ENCODE measurements at regions not wholly inside any gene's neighbourhood (a gene's known extent, or its start where the extent isn't known, plus 50 kb on each side); places are given as distances from the start of the nearest gene placed in this dataset.

DNA sequence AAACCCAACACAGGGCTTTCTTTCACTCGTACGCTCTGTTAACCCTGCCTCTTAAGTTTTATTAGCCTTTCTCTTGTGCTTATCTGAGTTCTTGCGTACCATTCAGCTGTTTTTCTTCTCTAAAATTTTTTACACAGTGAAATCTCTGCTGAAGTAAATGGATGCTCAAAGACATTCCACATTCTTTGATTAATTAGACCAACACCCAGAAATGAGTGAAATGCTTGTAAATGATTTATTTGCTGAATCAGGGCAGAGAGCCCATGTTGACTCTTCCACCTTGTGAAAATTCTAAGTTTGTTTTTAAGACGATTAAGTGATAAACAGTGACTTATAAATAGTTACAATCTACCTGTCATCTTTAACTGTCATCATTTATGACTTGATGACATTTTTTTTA lies 156.7 kb downstream of the ACTL8 start:
- TF ChIP-seq, protein P1, sequence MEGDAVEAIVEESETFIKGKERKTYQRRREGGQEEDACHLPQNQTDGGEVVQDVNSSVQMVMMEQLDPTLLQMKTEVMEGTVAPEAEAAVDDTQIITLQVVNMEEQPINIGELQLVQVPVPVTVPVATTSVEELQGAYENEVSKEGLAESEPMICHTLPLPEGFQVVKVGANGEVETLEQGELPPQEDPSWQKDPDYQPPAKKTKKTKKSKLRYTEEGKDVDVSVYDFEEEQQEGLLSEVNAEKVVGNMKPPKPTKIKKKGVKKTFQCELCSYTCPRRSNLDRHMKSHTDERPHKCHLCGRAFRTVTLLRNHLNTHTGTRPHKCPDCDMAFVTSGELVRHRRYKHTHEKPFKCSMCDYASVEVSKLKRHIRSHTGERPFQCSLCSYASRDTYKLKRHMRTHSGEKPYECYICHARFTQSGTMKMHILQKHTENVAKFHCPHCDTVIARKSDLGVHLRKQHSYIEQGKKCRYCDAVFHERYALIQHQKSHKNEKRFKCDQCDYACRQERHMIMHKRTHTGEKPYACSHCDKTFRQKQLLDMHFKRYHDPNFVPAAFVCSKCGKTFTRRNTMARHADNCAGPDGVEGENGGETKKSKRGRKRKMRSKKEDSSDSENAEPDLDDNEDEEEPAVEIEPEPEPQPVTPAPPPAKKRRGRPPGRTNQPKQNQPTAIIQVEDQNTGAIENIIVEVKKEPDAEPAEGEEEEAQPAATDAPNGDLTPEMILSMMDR (IDR thresholded peaks at IDR 0.05; ENCODE audit: low read length): no peak
- no peak for TF ChIP-seq EZH2 (IDR thresholded peaks at IDR 0.05; ENCODE audit: borderline replicate concordance, low read length)
- no peaks in the 10 kb centered on the region for H3K79me2 ChIP-seq (ENCODE audit: insufficient read depth, low read length)
- no peak overlapping the region for H3K4me3 ChIP-seq (ENCODE audit: low read depth, low read length, poor library complexity, severe bottlenecking)
- H3F3A ChIP-seq (ENCODE audit: insufficient read depth, low read length): no peaks in the 10 kb centered on the region
- H3K4me1 ChIP-seq (ENCODE audit: insufficient read depth, low read length, severe bottlenecking): no peaks in the 10 kb centered on the region
- H3K27me3 ChIP-seq (ENCODE audit: insufficient read depth, low read length): no peaks in the 10 kb centered on the region
- H3K9me3 ChIP-seq (ENCODE audit: low read length): no peaks in the 10 kb centered on the region
- H3K27ac ChIP-seq (ENCODE audit: low read depth, low read length, poor library complexity, severe bottlenecking): no peak overlapping the region
- H3K9me2 ChIP-seq (ENCODE audit: low read depth, low read length): no peaks in the 10 kb centered on the region
- no peak overlapping the region for H2AFZ ChIP-seq (ENCODE audit: low read length)
- H3K36me3 ChIP-seq (ENCODE audit: insufficient read depth, low read length): no peaks in the 10 kb centered on the region
- no peak overlapping the region for H3K9ac ChIP-seq (ENCODE audit: low read length)
- no peak overlapping the region for H3K4me2 ChIP-seq (ENCODE audit: low read length)
- H4K20me1 ChIP-seq (ENCODE audit: insufficient read depth, low read length): no peaks in the 10 kb centered on the region

DNA sequence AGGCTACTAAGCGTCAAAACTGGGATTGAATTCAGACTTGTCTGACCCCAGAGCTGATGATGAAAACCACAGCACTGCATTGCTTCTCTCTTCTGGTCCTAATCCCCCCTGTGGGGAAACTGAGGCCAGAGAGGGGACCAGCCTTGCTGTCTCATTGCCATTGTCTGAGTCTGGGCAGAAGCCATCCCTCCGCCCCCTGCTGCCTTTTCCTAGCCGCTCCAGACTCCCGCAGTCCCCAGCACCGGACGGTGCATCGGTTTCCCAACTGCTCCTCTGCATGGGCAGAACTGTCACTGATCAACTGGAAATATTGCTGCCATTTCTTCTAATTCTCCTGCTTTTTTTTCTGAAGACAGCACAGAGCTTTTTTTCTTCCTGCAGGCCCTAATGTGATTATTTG lies 157.4 kb downstream of the ACTL8 start:
- Histone ChIP-seq H3K4me2 (ENCODE audit: low read length) (no peak overlapping the region), H3F3A (ENCODE audit: insufficient read depth, low read length) (no peaks in the 10 kb centered on the region), H2AFZ (ENCODE audit: low read length) (no peak overlapping the region), H3K27me3 (ENCODE audit: insufficient read depth, low read length) (no peaks in the 10 kb centered on the region), H3K4me3 (ENCODE audit: low read depth, low read length, poor library complexity, severe bottlenecking) (no peak overlapping the region), H3K79me2 (ENCODE audit: insufficient read depth, low read length) (no peaks in the 10 kb centered on the region), H3K9me3 (ENCODE audit: low read length) (no peaks in the 10 kb centered on the region), H3K27ac (ENCODE audit: low read depth, low read length, poor library complexity, severe bottlenecking) (no peak overlapping the region), H3K9ac (ENCODE audit: low read length) (no peak overlapping the region), H3K9me2 (ENCODE audit: low read depth, low read length) (no peaks in the 10 kb centered on the region), H3K4me1 (ENCODE audit: insufficient read depth, low read length, severe bottlenecking) (no peaks in the 10 kb centered on the region), H3K36me3 (ENCODE audit: insufficient read depth, low read length) (no peaks in the 10 kb centered on the region), H4K20me1 (ENCODE audit: insufficient read depth, low read length) (no peaks in the 10 kb centered on the region)
- TF ChIP-seq, protein P1 (IDR thresholded peaks at IDR 0.05; ENCODE audit: low read length): no peak
- TF ChIP-seq EZH2 (IDR thresholded peaks at IDR 0.05; ENCODE audit: borderline replicate concordance, low read length): no peak

DNA sequence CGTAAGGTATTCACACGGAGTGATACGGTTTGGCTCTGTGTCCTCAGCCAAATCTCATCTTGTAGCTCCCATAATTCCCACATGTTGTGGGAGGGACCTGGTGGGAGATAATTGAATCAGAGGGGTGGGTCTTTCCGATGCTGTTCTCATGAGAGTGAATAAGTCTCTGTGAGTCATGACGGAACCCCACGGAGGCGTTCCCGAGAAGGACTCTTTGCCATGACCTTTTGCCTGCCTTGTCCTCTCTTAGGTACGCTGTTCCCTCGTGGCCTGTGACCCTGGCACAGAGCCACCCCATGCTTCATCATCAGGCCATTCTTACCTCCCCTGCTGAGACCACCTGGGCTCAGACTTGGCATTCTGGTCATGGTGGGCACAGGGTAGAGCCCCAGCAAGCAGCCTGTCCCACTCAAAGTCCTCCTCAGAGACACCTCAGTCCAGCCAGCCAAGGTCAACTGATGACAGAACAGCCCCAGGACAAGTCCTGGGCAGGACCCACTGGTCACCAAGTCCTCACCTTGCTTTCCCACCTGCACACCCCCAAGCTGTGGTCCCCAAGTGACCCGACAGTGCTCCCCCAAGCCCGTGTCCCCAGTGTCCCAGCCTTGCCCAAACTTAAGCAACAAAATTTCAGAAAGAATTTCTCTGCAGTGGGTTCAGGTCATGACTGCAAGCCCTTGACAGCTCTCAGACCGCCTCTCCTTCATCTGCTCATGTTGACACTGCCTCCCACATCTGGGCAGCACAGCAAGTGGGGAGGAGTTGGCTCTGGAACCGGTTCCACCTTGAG lies 158.4 kb downstream of the ACTL8 start:
- Histone ChIP-seq H2AFZ (ENCODE audit: low read length) (no peak overlapping the region), H3K27ac (ENCODE audit: low read depth, low read length, poor library complexity, severe bottlenecking) (no peak overlapping the region), H3K9me3 (ENCODE audit: low read length) (no peaks in the 10 kb centered on the region), H4K20me1 (ENCODE audit: insufficient read depth, low read length) (no peaks in the 10 kb centered on the region), H3K9ac (ENCODE audit: low read length) (no peak overlapping the region), H3K9me2 (ENCODE audit: low read depth, low read length) (no peaks in the 10 kb centered on the region), H3K79me2 (ENCODE audit: insufficient read depth, low read length) (no peaks in the 10 kb centered on the region), H3K4me3 (ENCODE audit: low read depth, low read length, poor library complexity, severe bottlenecking) (no peak overlapping the region), H3K36me3 (ENCODE audit: insufficient read depth, low read length) (no peaks in the 10 kb centered on the region), H3K27me3 (ENCODE audit: insufficient read depth, low read length) (no peaks in the 10 kb centered on the region), H3F3A (ENCODE audit: insufficient read depth, low read length) (no peaks in the 10 kb centered on the region), H3K4me2 (ENCODE audit: low read length) (no peak overlapping the region), H3K4me1 (ENCODE audit: insufficient read depth, low read length, severe bottlenecking) (no peaks in the 10 kb centered on the region)
- TF ChIP-seq EZH2 (IDR thresholded peaks at IDR 0.05; ENCODE audit: borderline replicate concordance, low read length): no peak
- TF ChIP-seq, protein P1 (IDR thresholded peaks at IDR 0.05; ENCODE audit: low read length): no peak

Measured in OCI-LY1 (cell line).